ENCODE measurements at regions not wholly inside any gene's neighbourhood (a gene's known extent, or its start where the extent isn't known, plus 50 kb on each side); places are given as distances from the start of the nearest gene placed in this dataset.

DNA sequence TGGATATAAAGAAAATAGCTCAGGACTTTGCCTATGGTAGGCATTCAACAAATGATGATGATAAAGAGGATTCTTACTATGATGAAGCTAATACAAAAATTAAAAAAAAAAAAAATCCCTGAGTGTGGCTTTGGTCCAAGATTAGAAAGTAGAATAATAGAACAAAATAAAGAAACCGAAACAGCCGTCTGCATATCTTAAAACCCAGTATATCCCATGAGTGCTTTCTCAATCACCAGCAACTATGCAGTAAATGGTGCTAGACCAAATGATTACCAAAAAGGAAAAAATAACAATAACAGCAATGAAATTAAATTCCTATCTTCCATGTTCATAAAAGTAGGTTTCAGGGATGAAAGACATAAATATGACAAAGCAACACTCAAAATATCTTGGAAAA, 59.3 kb upstream of the DCC start:
- TF ChIP-seq PKNOX1 (IDR thresholded peaks at IDR 0.05): no peak
- no peak for TF ChIP-seq SP1 (IDR thresholded peaks at IDR 0.05)
- TF ChIP-seq CTBP1 (IDR thresholded peaks at IDR 0.05; ENCODE audit: borderline replicate concordance): no peak
